ENCODE measurements at regions not wholly inside any gene's neighbourhood (a gene's known extent, or its start where the extent isn't known, plus 50 kb on each side); places are given as distances from the start of the nearest gene placed in this dataset.

DNA sequence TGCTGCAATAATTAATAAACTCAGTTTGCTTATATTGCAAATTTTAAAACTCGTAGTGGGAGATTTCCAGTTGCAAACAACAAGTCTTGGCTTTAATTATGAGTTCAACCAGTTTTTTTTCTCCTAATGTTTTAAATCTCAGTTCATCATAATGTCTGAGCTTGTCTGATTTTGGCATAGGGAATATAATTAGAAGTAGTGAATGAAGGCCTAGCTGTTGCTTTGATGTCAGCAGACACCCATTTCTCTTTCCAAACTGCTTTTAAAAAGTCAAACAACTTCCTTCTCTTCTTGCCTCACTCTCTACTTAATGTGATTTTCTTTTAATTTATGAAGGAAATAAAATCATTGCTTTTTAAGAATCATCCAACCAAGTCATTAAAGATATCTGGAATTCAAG lies 1462.1 kb downstream of the DPP10 start:
- 43% methylated on average over 1 of the region's 1 CpG for WGBS
- H3K36me3 ChIP-seq = no peaks in the 10 kb centered on the region
- no peak overlapping the region for H3K27ac ChIP-seq
- H3K4me1 ChIP-seq = no peaks in the 10 kb centered on the region
- H3K9me3 ChIP-seq = no peaks in the 10 kb centered on the region
- H3K4me3 ChIP-seq = no peak overlapping the region
- no peak for DNase-seq (ENCODE audit: low spot score in 2 of 2)
- TF ChIP-seq POLR2A (IDR thresholded peaks at IDR 0.05) = no peak
- TF ChIP-seq EP300 (IDR thresholded peaks at IDR 0.05) = no peak
- TF ChIP-seq, protein P1, sequence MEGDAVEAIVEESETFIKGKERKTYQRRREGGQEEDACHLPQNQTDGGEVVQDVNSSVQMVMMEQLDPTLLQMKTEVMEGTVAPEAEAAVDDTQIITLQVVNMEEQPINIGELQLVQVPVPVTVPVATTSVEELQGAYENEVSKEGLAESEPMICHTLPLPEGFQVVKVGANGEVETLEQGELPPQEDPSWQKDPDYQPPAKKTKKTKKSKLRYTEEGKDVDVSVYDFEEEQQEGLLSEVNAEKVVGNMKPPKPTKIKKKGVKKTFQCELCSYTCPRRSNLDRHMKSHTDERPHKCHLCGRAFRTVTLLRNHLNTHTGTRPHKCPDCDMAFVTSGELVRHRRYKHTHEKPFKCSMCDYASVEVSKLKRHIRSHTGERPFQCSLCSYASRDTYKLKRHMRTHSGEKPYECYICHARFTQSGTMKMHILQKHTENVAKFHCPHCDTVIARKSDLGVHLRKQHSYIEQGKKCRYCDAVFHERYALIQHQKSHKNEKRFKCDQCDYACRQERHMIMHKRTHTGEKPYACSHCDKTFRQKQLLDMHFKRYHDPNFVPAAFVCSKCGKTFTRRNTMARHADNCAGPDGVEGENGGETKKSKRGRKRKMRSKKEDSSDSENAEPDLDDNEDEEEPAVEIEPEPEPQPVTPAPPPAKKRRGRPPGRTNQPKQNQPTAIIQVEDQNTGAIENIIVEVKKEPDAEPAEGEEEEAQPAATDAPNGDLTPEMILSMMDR (IDR thresholded peaks at IDR 0.05) = no peak
- no peak for TF ChIP-seq POLR2AphosphoS5 (IDR thresholded peaks at IDR 0.05)
- H3K27me3 ChIP-seq = no peaks in the 10 kb centered on the region

- H3K27ac ChIP-seq = no peak overlapping the region
- no peak for DNase-seq (ENCODE audit: low spot score in 2 of 2)
- no peaks in the 10 kb centered on the region for H3K4me1 ChIP-seq
- H3K27me3 ChIP-seq = no peaks in the 10 kb centered on the region
- WGBS = 79% methylated on average over 2 of the region's 2 CpGs
- TF ChIP-seq POLR2AphosphoS5 (IDR thresholded peaks at IDR 0.05) = no peak
- TF ChIP-seq POLR2A (IDR thresholded peaks at IDR 0.05) = no peak
- no peak for TF ChIP-seq EP300 (IDR thresholded peaks at IDR 0.05)
- TF ChIP-seq, protein P1 (IDR thresholded peaks at IDR 0.05) = no peak
- no peaks in the 10 kb centered on the region for H3K9me3 ChIP-seq
- H3K4me3 ChIP-seq = no peak overlapping the region
- no peaks in the 10 kb centered on the region for H3K36me3 ChIP-seq
Measured at GRCh38 chr2:115908731-115909130, 1466.3 kb downstream of the DPP10 start.

DNA sequence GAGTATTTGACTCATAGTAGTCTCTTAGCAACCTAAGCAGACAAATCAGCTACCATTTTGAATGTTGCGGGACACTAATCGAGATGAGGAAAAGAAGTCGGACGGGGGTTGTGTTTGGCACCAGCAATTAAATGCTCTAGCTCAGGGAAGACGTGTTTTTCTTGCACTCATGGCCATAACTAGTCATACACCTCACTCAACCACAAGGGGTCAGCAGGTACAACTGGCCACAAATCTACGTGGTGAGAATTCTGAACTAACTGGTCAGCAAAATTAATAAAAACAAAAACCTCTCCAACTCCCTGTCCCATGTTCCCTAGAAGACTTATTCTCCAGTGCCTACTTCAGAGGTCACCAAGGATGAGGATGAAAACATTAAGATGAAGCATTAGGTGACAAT lies 1467.8 kb downstream of the DPP10 start:
- TF ChIP-seq POLR2A (IDR thresholded peaks at IDR 0.05) = no peak
- TF ChIP-seq, protein P1 (IDR thresholded peaks at IDR 0.05) = no peak
- no peak for TF ChIP-seq EP300 (IDR thresholded peaks at IDR 0.05)
- TF ChIP-seq POLR2AphosphoS5 (IDR thresholded peaks at IDR 0.05) = no peak
- no peak overlapping the region for H3K27ac ChIP-seq
- H3K27me3 ChIP-seq = no peaks in the 10 kb centered on the region
- H3K36me3 ChIP-seq = no peaks in the 10 kb centered on the region
- H3K4me1 ChIP-seq = no peaks in the 10 kb centered on the region
- H3K9me3 ChIP-seq = peaks cover 5% of the 10 kb centered on the region
- no peak overlapping the region for H3K4me3 ChIP-seq
- 80% methylated on average over 6 of the region's 6 CpGs for WGBS
- DNase-seq (ENCODE audit: low spot score in 2 of 2) = no peak

- Histone ChIP-seq H3K4me1 (no peaks in the 10 kb centered on the region), H3K27me3 (no peaks in the 10 kb centered on the region), H3K4me3 (no peak overlapping the region), H3K27ac (no peak overlapping the region), H3K9me3 (peaks cover 5% of the 10 kb centered on the region), H3K36me3 (no peaks in the 10 kb centered on the region)
- TF ChIP-seq, protein P1 (IDR thresholded peaks at IDR 0.05) = no peak
- no peak for TF ChIP-seq POLR2AphosphoS5 (IDR thresholded peaks at IDR 0.05)
- WGBS = 57% methylated on average over 5 of the region's 5 CpGs
- DNase-seq (ENCODE audit: low spot score in 2 of 2) = no peak
Measured at GRCh38 chr2:115913921-115914320, 1471.5 kb downstream of the DPP10 start.

- Histone ChIP-seq H3K36me3 (no peaks in the 10 kb centered on the region), H3K27ac (no peak overlapping the region), H3K9me3 (no peaks in the 10 kb centered on the region), H3K4me1 (no peaks in the 10 kb centered on the region), H3K27me3 (no peaks in the 10 kb centered on the region), H3K4me3 (no peak overlapping the region)
- WGBS = 41% methylated on average over 2 of the region's 2 CpGs
- TF ChIP-seq, protein P1 (IDR thresholded peaks at IDR 0.05) = no peak
- TF ChIP-seq EP300 (IDR thresholded peaks at IDR 0.05) (no peak), POLR2AphosphoS5 (IDR thresholded peaks at IDR 0.05) (no peak), POLR2A (IDR thresholded peaks at IDR 0.05) (no peak)
- no peak for DNase-seq (ENCODE audit: low spot score in 2 of 2)
Measured at GRCh38 chr2:115921541-115921940, 1479.1 kb downstream of the DPP10 start.
